ENCODE measurements at regions not wholly inside any gene's neighbourhood (a gene's known extent, or its start where the extent isn't known, plus 50 kb on each side); places are given as distances from the start of the nearest gene placed in this dataset.

DNA sequence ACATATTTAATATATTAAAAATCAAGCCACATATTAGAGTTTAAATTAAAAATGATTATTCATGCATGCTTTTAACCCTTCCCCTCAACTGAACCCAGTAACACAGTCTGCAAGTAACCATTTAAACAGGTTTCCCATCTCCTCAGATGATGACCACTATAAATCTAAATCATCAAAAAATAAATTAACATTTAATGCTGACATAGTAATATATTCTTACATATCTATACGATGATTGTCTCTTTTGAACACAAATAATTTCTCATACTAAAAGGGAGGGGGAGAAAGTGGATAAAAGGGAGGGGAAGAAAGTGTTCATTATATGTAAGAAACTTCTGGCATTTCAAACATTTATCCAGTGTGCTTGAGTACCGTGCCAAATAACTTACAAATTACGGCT lies 701.6 kb downstream of the MTRR start:
- TF ChIP-seq EZH2 (IDR thresholded peaks at IDR 0.05; ENCODE audit: borderline replicate concordance, low read length), result no peak
- TF ChIP-seq, protein P1, sequence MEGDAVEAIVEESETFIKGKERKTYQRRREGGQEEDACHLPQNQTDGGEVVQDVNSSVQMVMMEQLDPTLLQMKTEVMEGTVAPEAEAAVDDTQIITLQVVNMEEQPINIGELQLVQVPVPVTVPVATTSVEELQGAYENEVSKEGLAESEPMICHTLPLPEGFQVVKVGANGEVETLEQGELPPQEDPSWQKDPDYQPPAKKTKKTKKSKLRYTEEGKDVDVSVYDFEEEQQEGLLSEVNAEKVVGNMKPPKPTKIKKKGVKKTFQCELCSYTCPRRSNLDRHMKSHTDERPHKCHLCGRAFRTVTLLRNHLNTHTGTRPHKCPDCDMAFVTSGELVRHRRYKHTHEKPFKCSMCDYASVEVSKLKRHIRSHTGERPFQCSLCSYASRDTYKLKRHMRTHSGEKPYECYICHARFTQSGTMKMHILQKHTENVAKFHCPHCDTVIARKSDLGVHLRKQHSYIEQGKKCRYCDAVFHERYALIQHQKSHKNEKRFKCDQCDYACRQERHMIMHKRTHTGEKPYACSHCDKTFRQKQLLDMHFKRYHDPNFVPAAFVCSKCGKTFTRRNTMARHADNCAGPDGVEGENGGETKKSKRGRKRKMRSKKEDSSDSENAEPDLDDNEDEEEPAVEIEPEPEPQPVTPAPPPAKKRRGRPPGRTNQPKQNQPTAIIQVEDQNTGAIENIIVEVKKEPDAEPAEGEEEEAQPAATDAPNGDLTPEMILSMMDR (IDR thresholded peaks at IDR 0.05; ENCODE audit: low read length), result no peak
- H3K27me3 ChIP-seq (ENCODE audit: insufficient read depth, low read length), result no peaks in the 10 kb centered on the region

DNA sequence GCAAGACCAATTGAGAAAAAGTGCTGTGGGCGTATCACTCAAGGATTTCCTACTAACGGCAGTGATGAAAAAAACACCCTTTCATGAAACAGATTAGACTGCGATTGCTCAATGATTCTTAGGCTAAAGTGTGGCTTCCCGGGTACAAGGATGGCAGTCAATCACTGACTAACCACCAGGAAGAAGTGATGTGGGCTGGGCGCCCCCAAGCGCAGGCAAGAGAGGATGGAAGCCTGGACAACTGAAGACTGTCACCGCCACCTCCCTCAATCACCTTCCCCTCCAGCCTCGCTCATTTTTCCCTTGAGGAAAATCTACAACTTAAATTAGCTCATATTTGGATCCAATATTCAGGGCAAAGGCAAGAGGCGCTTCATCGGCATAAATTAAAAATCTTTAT lies 707.2 kb downstream of the MTRR start:
- no peak overlapping the region for H2AFZ ChIP-seq (ENCODE audit: low read length)
- H4K20me1 ChIP-seq (ENCODE audit: insufficient read depth, low read length), result no peaks in the 10 kb centered on the region
- no peaks in the 10 kb centered on the region for H3K36me3 ChIP-seq (ENCODE audit: insufficient read depth, low read length)
- H3K27me3 ChIP-seq (ENCODE audit: insufficient read depth, low read length), result no peaks in the 10 kb centered on the region
- H3K4me3 ChIP-seq (ENCODE audit: low read depth, low read length, poor library complexity, severe bottlenecking), result no peak overlapping the region
- no peak overlapping the region for H3K9ac ChIP-seq (ENCODE audit: low read length)
- no peak overlapping the region for H3K4me2 ChIP-seq (ENCODE audit: low read length)
- no peak for TF ChIP-seq EZH2 (IDR thresholded peaks at IDR 0.05; ENCODE audit: borderline replicate concordance, low read length)
- H3F3A ChIP-seq (ENCODE audit: insufficient read depth, low read length), result no peaks in the 10 kb centered on the region
- H3K27ac ChIP-seq (ENCODE audit: low read depth, low read length, poor library complexity, severe bottlenecking), result no peak overlapping the region
- H3K4me1 ChIP-seq (ENCODE audit: insufficient read depth, low read length, severe bottlenecking), result no peaks in the 10 kb centered on the region
- no peaks in the 10 kb centered on the region for H3K9me2 ChIP-seq (ENCODE audit: low read depth, low read length)
- H3K79me2 ChIP-seq (ENCODE audit: insufficient read depth, low read length), result no peaks in the 10 kb centered on the region
- H3K9me3 ChIP-seq (ENCODE audit: low read length), result no peaks in the 10 kb centered on the region

More for the DNA sequence above, 701.6 kb downstream of the MTRR start:
- Histone ChIP-seq H3K4me2 (ENCODE audit: low read length) (no peak overlapping the region), H3K79me2 (ENCODE audit: insufficient read depth, low read length) (no peaks in the 10 kb centered on the region), H3K9me3 (ENCODE audit: low read length) (no peaks in the 10 kb centered on the region), H2AFZ (ENCODE audit: low read length) (no peak overlapping the region), H3K4me1 (ENCODE audit: insufficient read depth, low read length, severe bottlenecking) (no peaks in the 10 kb centered on the region), H3F3A (ENCODE audit: insufficient read depth, low read length) (no peaks in the 10 kb centered on the region), H4K20me1 (ENCODE audit: insufficient read depth, low read length) (no peaks in the 10 kb centered on the region), H3K9ac (ENCODE audit: low read length) (no peak overlapping the region), H3K27ac (ENCODE audit: low read depth, low read length, poor library complexity, severe bottlenecking) (no peak overlapping the region), H3K4me3 (ENCODE audit: low read depth, low read length, poor library complexity, severe bottlenecking) (no peak overlapping the region), H3K9me2 (ENCODE audit: low read depth, low read length) (no peaks in the 10 kb centered on the region), H3K36me3 (ENCODE audit: insufficient read depth, low read length) (no peaks in the 10 kb centered on the region)

DNA sequence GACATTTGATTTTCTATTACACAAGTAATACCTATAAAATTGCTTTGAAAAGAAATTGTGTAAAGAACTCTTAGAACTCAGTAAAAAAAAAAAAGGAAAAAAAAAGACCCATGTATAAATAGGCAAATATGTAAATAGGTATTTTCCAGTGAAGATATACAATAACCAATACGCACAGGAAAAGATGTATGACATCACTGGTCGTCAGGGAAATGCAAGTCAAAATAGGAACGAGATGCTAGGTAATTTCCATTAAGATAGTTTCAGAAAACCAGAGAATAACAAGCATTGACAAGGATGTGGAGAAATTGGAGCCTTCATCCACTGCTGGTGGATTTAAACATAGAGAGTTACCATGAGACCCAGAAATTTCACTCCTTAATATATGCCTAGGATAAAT lies 708.8 kb downstream of the MTRR start:
- no peak overlapping the region for H3K4me2 ChIP-seq (ENCODE audit: low read length)
- no peak overlapping the region for H3K4me3 ChIP-seq (ENCODE audit: low read depth, low read length, poor library complexity, severe bottlenecking)
- H3F3A ChIP-seq (ENCODE audit: insufficient read depth, low read length), result no peaks in the 10 kb centered on the region
- no peaks in the 10 kb centered on the region for H3K4me1 ChIP-seq (ENCODE audit: insufficient read depth, low read length, severe bottlenecking)
- no peak overlapping the region for H2AFZ ChIP-seq (ENCODE audit: low read length)
- H3K27me3 ChIP-seq (ENCODE audit: insufficient read depth, low read length), result no peaks in the 10 kb centered on the region
- H4K20me1 ChIP-seq (ENCODE audit: insufficient read depth, low read length), result no peaks in the 10 kb centered on the region
- H3K9ac ChIP-seq (ENCODE audit: low read length), result no peak overlapping the region
- no peak for TF ChIP-seq EZH2 (IDR thresholded peaks at IDR 0.05; ENCODE audit: borderline replicate concordance, low read length)
- TF ChIP-seq, protein P1 (IDR thresholded peaks at IDR 0.05; ENCODE audit: low read length), result no peak
- no peaks in the 10 kb centered on the region for H3K79me2 ChIP-seq (ENCODE audit: insufficient read depth, low read length)
- no peak overlapping the region for H3K27ac ChIP-seq (ENCODE audit: low read depth, low read length, poor library complexity, severe bottlenecking)
- H3K9me2 ChIP-seq (ENCODE audit: low read depth, low read length), result no peaks in the 10 kb centered on the region
- H3K36me3 ChIP-seq (ENCODE audit: insufficient read depth, low read length), result no peaks in the 10 kb centered on the region
- H3K9me3 ChIP-seq (ENCODE audit: low read length), result no peaks in the 10 kb centered on the region

DNA sequence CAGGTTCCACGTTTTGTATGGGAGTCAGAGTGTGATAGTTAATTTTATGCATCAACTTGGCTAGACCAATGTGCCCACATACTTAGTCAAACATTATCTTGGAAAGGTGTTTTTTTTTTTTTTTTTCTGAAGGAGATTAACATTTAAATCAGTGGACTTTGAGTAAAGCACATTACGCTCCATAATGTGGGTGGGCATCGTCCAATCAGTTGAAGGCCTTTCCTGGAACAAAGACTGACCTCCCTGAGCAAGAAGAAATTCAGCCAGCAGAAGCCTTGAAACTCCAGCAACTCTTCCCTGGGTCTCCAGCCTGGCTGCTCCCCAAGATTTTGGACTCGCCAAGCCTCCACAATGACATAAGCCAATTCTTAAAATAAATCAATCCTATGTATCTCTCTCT lies 711.4 kb downstream of the MTRR start:
- Histone ChIP-seq H3K27me3 (ENCODE audit: insufficient read depth, low read length) (no peaks in the 10 kb centered on the region), H3K36me3 (ENCODE audit: insufficient read depth, low read length) (no peaks in the 10 kb centered on the region), H3K27ac (ENCODE audit: low read depth, low read length, poor library complexity, severe bottlenecking) (no peak overlapping the region), H3K4me2 (ENCODE audit: low read length) (no peak overlapping the region), H2AFZ (ENCODE audit: low read length) (no peak overlapping the region), H3K9me3 (ENCODE audit: low read length) (no peaks in the 10 kb centered on the region), H3K79me2 (ENCODE audit: insufficient read depth, low read length) (no peaks in the 10 kb centered on the region), H3K9me2 (ENCODE audit: low read depth, low read length) (no peaks in the 10 kb centered on the region), H3F3A (ENCODE audit: insufficient read depth, low read length) (no peaks in the 10 kb centered on the region), H3K9ac (ENCODE audit: low read length) (no peak overlapping the region), H3K4me1 (ENCODE audit: insufficient read depth, low read length, severe bottlenecking) (no peaks in the 10 kb centered on the region), H3K4me3 (ENCODE audit: low read depth, low read length, poor library complexity, severe bottlenecking) (no peak overlapping the region), H4K20me1 (ENCODE audit: insufficient read depth, low read length) (no peaks in the 10 kb centered on the region)
- TF ChIP-seq, protein P1 (IDR thresholded peaks at IDR 0.05; ENCODE audit: low read length), result no peak
- TF ChIP-seq EZH2 (IDR thresholded peaks at IDR 0.05; ENCODE audit: borderline replicate concordance, low read length), result no peak

Measured in OCI-LY1 (cell line).